ENCODE measurements at regions not wholly inside any gene's neighbourhood (a gene's known extent, or its start where the extent isn't known, plus 50 kb on each side); places are given as distances from the start of the nearest gene placed in this dataset.

DNA sequence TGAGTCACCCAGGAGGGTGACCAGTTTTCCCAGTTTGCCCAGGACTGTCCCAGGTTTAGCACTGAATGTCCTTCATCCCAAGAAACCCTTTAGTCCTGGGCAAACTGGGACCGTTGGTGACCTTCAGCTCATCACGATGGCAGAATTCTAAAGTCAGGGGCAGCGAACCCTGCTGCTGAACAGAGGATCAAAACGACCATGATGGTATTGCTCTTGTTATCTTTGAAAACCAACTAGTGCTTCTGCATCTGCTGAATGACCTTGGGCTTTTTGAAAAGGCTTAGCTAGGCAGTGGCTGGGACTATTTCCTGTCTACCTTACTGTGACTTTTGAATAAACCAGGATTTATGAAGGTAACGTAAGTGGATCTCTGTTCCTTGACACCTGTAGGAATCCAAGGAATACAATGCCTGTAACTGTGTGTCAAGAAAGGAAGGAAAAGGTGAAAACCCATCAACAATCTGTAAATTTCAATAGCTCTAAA lies 281.9 kb downstream of the SOX9 start:
- CTCF ChIA-PET = no interaction called here
- H3K4me1 Mint-ChIP-seq (ENCODE audit: insufficient read depth, unreplicated experiment) = peaks cover 26% of the 10 kb centered on the region
- H3K36me3 Mint-ChIP-seq (ENCODE audit: insufficient read depth, unreplicated experiment) = peaks cover 68% of the 10 kb centered on the region
- no peak overlapping the region for H3K27ac Mint-ChIP-seq (ENCODE audit: low read depth, unreplicated experiment)
- POLR2A ChIA-PET = interaction anchor here (0.6 kb wide), 2 partner anchors 64 to 1361 kb away, joined by 3 read pairs; no protein-coding TSS in a partner anchor
- BruUV-seq (replicated peaks) = no TSS peak
- TF ChIP-seq, protein P1, sequence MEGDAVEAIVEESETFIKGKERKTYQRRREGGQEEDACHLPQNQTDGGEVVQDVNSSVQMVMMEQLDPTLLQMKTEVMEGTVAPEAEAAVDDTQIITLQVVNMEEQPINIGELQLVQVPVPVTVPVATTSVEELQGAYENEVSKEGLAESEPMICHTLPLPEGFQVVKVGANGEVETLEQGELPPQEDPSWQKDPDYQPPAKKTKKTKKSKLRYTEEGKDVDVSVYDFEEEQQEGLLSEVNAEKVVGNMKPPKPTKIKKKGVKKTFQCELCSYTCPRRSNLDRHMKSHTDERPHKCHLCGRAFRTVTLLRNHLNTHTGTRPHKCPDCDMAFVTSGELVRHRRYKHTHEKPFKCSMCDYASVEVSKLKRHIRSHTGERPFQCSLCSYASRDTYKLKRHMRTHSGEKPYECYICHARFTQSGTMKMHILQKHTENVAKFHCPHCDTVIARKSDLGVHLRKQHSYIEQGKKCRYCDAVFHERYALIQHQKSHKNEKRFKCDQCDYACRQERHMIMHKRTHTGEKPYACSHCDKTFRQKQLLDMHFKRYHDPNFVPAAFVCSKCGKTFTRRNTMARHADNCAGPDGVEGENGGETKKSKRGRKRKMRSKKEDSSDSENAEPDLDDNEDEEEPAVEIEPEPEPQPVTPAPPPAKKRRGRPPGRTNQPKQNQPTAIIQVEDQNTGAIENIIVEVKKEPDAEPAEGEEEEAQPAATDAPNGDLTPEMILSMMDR (IDR thresholded peaks at IDR 0.05; ENCODE audit: unreplicated experiment) = no peak
- no peaks in the 10 kb centered on the region for H3K27me3 Mint-ChIP-seq (ENCODE audit: insufficient read depth, unreplicated experiment)
- intact Hi-C loops (cut with micrococcal nuclease) = no loop called here
- H3K4me3 Mint-ChIP-seq (ENCODE audit: unreplicated experiment) = no peak overlapping the region
- H3K9me3 Mint-ChIP-seq (ENCODE audit: unreplicated experiment) = no peaks in the 10 kb centered on the region
- DNase-seq (ENCODE audit: unreplicated experiment) = no peak

DNA sequence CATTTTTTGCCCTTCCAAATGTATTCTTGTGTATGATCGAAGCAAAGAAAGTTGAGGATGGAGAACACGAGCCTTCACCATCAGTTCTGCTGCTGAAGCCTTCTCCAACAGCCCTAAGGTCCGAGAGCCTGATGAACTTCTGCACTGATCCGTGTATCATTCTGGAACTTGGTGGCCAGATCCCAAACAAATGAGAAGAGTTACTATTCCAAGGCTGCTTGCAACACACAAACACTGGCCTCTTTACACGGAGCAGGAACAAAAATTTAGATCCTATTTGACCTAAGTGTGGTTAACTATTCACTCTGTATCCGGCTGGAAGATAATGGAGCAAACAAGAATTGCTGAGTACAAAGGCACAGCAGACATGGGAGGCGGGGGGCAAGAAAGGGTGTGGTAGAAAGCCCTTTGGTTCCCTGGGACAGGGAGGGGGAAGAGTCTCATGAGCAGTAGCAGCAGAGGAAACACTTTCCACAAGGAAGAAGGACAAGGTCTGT lies 282.9 kb downstream of the SOX9 start:
- Mint-ChIP-seq H3K4me1 (ENCODE audit: insufficient read depth, unreplicated experiment) (peaks cover 32% of the 10 kb centered on the region), H3K4me3 (ENCODE audit: unreplicated experiment) (no peak overlapping the region), H3K9me3 (ENCODE audit: unreplicated experiment) (no peaks in the 10 kb centered on the region), H3K27me3 (ENCODE audit: insufficient read depth, unreplicated experiment) (no peaks in the 10 kb centered on the region), H3K27ac (ENCODE audit: low read depth, unreplicated experiment) (no peak overlapping the region), H3K36me3 (ENCODE audit: insufficient read depth, unreplicated experiment) (peaks cover 66% of the 10 kb centered on the region)
- POLR2A ChIA-PET = interaction anchor here (0.7 kb wide), 1 partner anchor 283 kb away, joined by 3 read pairs; the partner anchor contains the start of gene SOX9
- TF ChIP-seq, protein P1 (IDR thresholded peaks at IDR 0.05; ENCODE audit: unreplicated experiment) = no peak
- CTCF ChIA-PET = no interaction called here
- BruUV-seq (replicated peaks) = TSS peak; percentile 64
- intact Hi-C loops (cut with micrococcal nuclease) = no loop called here
- no peak for DNase-seq (ENCODE audit: unreplicated experiment)

DNA sequence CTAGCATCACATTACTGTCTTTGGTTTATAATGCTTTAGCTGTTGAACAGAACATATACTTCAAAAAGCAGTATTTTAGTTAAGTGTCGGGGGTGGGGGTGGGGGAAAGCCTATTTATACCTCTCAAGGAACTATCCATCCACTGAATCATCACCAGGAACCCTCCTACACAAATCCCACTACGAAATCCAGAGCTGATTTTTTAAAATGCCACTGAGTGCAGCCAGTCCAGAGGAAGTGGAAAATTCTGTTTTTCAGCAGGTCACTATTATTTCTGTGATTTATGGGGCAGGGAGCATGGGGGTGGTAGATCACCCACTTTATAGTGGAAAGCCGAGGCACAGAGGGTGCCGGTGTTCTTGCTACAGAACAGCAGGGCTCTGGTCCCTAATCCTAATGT lies 284.1 kb downstream of the SOX9 start:
- H3K27me3 Mint-ChIP-seq (ENCODE audit: insufficient read depth, unreplicated experiment) = no peaks in the 10 kb centered on the region
- BruUV-seq (replicated peaks) = no TSS peak
- POLR2A ChIA-PET = interaction anchor here (0.6 kb wide), 2 partner anchors 16 to 123 kb away, joined by 3 read pairs; no protein-coding TSS in a partner anchor
- no peak overlapping the region for H3K27ac Mint-ChIP-seq (ENCODE audit: low read depth, unreplicated experiment)
- no peak overlapping the region for H3K4me3 Mint-ChIP-seq (ENCODE audit: unreplicated experiment)
- peaks cover 57% of the 10 kb centered on the region for H3K36me3 Mint-ChIP-seq (ENCODE audit: insufficient read depth, unreplicated experiment)
- no peaks in the 10 kb centered on the region for H3K9me3 Mint-ChIP-seq (ENCODE audit: unreplicated experiment)
- CTCF ChIA-PET = no interaction called here
- intact Hi-C loops (cut with micrococcal nuclease) = no loop called here
- H3K4me1 Mint-ChIP-seq (ENCODE audit: insufficient read depth, unreplicated experiment) = peaks cover 32% of the 10 kb centered on the region
- peak; percentile 18 for DNase-seq (ENCODE audit: unreplicated experiment)
- TF ChIP-seq, protein P1 (IDR thresholded peaks at IDR 0.05; ENCODE audit: unreplicated experiment) = no peak

DNA sequence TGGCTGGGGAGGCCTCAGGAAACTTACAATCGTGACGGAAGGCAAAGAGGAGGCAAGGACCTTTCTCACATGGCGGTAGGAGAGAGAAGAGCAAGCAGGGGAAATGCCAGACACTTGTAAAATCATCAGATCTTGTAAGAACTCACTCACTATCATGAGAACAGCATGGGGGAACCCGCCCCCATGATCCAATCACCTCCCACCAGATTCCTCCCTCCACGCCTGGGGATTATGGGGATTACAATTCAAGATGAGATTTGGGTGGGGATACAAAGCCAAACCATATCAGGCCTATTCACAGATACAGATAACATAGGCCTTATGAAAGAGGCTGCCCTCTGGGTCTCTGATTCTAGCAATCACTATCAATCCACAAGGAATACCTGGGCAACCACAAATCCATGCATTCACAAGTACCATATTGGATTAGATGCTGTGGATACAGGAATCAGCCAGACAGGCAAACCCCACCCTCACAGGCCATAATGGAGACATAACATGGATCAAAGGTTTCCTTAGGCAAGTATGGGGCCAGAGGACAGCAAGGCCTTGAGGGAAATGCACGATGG lies 284.9 kb downstream of the SOX9 start:
- ChIA-PET POLR2A (interaction anchor here (2.8 kb wide), 1 partner anchor 11 kb away, joined by 10 read pairs; no protein-coding TSS in a partner anchor), CTCF (no interaction called here)
- intact Hi-C loops (cut with micrococcal nuclease) = loop anchor here (2.0 kb wide), 1 partner anchor 19 kb away; no protein-coding TSS in a partner anchor
- TF ChIP-seq, protein P1 (IDR thresholded peaks at IDR 0.05; ENCODE audit: unreplicated experiment) = no peak
- H3K9me3 Mint-ChIP-seq (ENCODE audit: unreplicated experiment) = no peaks in the 10 kb centered on the region
- BruUV-seq (replicated peaks) = no TSS peak
- H3K36me3 Mint-ChIP-seq (ENCODE audit: insufficient read depth, unreplicated experiment) = peaks cover 54% of the 10 kb centered on the region
- no peak for DNase-seq (ENCODE audit: unreplicated experiment)
- H3K27me3 Mint-ChIP-seq (ENCODE audit: insufficient read depth, unreplicated experiment) = no peaks in the 10 kb centered on the region
- peaks cover 32% of the 10 kb centered on the region for H3K4me1 Mint-ChIP-seq (ENCODE audit: insufficient read depth, unreplicated experiment)
- H3K27ac Mint-ChIP-seq (ENCODE audit: low read depth, unreplicated experiment) = peak overlapping the region; percentile 7
- H3K4me3 Mint-ChIP-seq (ENCODE audit: unreplicated experiment) = no peak overlapping the region
